A549 (cell line): ENCODE measurements at regions not wholly inside any gene's neighbourhood (a gene's known extent, or its start where the extent isn't known, plus 50 kb on each side); places are given as distances from the start of the nearest gene placed in this dataset.

ENCODE experiments used
- ATAC-seq, 2 experiments: fragments of 200-7000 bp in 1 of 2; fragments of >200 bp in 1 of 2; cut with Nextera tagmentation in 1 of 2; cut with Tn5 transposase in 1 of 2; 3 replicates each; pipeline versions ENCODE4 v1.8.0 to v1.9.1; 2018 to 2020; ENCODE audit warnings: mild to moderate bottlenecking in 1 of 2, moderate library complexity in 1 of 2
- CTCF ChIA-PET: fragments of 300-600 bp; sonication (Branson Sonifier 250); formaldehyde crosslinking; extraction: SDS; loops from one replicate; lab custom pipeline; 2021; ENCODE audit warnings: antibody characterized with exemption, inconsistent platforms; lab: Yijun Ruan, JAX
- POLR2A ChIA-PET: fragments of 350-600 bp; formaldehyde crosslinking; extraction: SDS; loops from one replicate; lab custom pipeline; 2021; ENCODE audit warnings: antibody characterized with exemption, inconsistent platforms; lab: Yijun Ruan, JAX
- DNase-seq, 2 experiments: peaks; one replicate each; pipeline versions ENCODE4 v3.0.0 to v3.0.0-alpha.2; 2011 to 2016; ENCODE audit warnings: low read depth in 1 of 2, low spot score in 1 of 2
- FAIRE-seq: peaks from 2 replicates; lab custom pipeline; 2011; peaks lifted over from hg19 to GRCh38; lab: Jason Lieb, UNC
- H3K27ac ChIP-seq, 2 experiments: fragments of >200 bp; sonication (Bioruptor Twin); formaldehyde crosslinking; 3 replicates each; pipeline ENCODE4 v1.5.1; 2016 to 2017
- H3K4me1 ChIP-seq: fragments of >200 bp; sonication (Bioruptor Twin); formaldehyde crosslinking; 3 replicates; pipeline ENCODE4 v1.6.1; 2016
- H3K4me2 ChIP-seq: fragments of >200 bp; sonication (Bioruptor Twin); formaldehyde crosslinking; 3 replicates; pipeline ENCODE4 v1.6.1; 2016
- H3K4me3 ChIP-seq: fragments of >200 bp; sonication (Bioruptor Twin); formaldehyde crosslinking; 3 replicates; pipeline ENCODE4 v1.5.1; 2016
- H3K9me3 ChIP-seq: fragments of >200 bp; sonication (Bioruptor Twin); formaldehyde crosslinking; 3 replicates; pipeline ENCODE4 v1.6.1; 2016
- ATOH8 ChIP-seq: fragments of 250-450 bp; sonication (Bioruptor Pico); IDR thresholded peaks from 2 replicates; pipeline ENCODE4 v1.5.0; 2020; ENCODE audit warnings: low read depth, mild to moderate bottlenecking, moderate library complexity
- BHLHE40 ChIP-seq: IDR thresholded peaks from 2 replicates; pipeline ENCODE4 v1.6.1; 2012; ENCODE audit warnings: low read depth, low read length, inconsistent platforms
- CBX2 ChIP-seq: fragments of 200-600 bp; sonication (generic); IDR thresholded peaks from 2 replicates; pipeline ENCODE4 v1.6.1; 2016; ENCODE audit warnings: low read depth, mild to moderate bottlenecking, borderline replicate concordance
- CEBPB ChIP-seq, 2 experiments: fragments of >200 bp in 1 of 2; sonication (Bioruptor Twin) in 1 of 2; formaldehyde crosslinking in 1 of 2; IDR thresholded peaks; 2 replicates each; pipeline ENCODE4 v1.6.1; 2012 to 2016
- CHD2 ChIP-seq: fragments of 150-350 bp; IDR thresholded peaks from 2 replicates; pipeline ENCODE4 v1.6.1; 2014; ENCODE audit warnings: low read length; ENCODE audit not compliant: partially characterized antibody
- EHF ChIP-seq: fragments of 250-450 bp; sonication (Bioruptor Pico); IDR thresholded peaks from 2 replicates; pipeline ENCODE4 v1.5.0; 2020; ENCODE audit warnings: mild to moderate bottlenecking
- EHMT2 ChIP-seq: fragments of 200-600 bp; sonication (generic); IDR thresholded peaks from 2 replicates; pipeline ENCODE4 v1.6.1; 2016; ENCODE audit warnings: antibody characterized with exemption, low read depth, mild to moderate bottlenecking, moderate library complexity
- FOSB ChIP-seq: fragments of 250-450 bp; sonication (Bioruptor Pico); IDR thresholded peaks from 2 replicates; pipeline ENCODE4 v1.5.0; 2020; ENCODE audit warnings: mild to moderate bottlenecking, moderate library complexity
- HES2 ChIP-seq: fragments of >200 bp; sonication (Bioruptor Twin); formaldehyde crosslinking; IDR thresholded peaks from 2 replicates; pipeline ENCODE4 v1.6.1; 2016
- HOXB5 ChIP-seq: fragments of 250-450 bp; sonication (Bioruptor Pico); IDR thresholded peaks from 2 replicates; pipeline ENCODE4 v1.5.0; 2020; ENCODE audit warnings: mild to moderate bottlenecking, moderate library complexity
- KDM1A ChIP-seq: fragments of 200-600 bp; sonication (generic); IDR thresholded peaks from 2 replicates; pipeline ENCODE4 v1.6.1; 2016; ENCODE audit warnings: low read depth, mild to moderate bottlenecking
- MAFK ChIP-seq: fragments of 450-650 bp; IDR thresholded peaks from 2 replicates; pipeline ENCODE4 v1.6.1; 2014; ENCODE audit not compliant: partially characterized antibody
- MAZ ChIP-seq: fragments of 150-350 bp; IDR thresholded peaks from 2 replicates; pipeline ENCODE4 v1.6.1; 2014; ENCODE audit warnings: antibody characterized with exemption, low read depth, low read length, borderline replicate concordance
- NPAS2 ChIP-seq: fragments of 250-450 bp; sonication (Bioruptor Pico); IDR thresholded peaks from 2 replicates; pipeline ENCODE4 v1.8.0; 2022; ENCODE audit warnings: mild to moderate bottlenecking, moderate library complexity, borderline replicate concordance
- PHF8 ChIP-seq: fragments of 200-600 bp; sonication (generic); IDR thresholded peaks from 2 replicates; pipeline ENCODE4 v1.6.1; 2016; ENCODE audit warnings: low read depth, mild to moderate bottlenecking, antibody characterized with exemption, moderate library complexity, borderline replicate concordance
- RAD21 ChIP-seq, 2 experiments: fragments of >200 bp in 1 of 2; sonication (Bioruptor Twin) in 1 of 2; formaldehyde crosslinking in 1 of 2; IDR thresholded peaks in 1 of 2; conservative IDR thresholded peaks in 1 of 2; 2 replicates in 1 of 2; 3 replicates in 1 of 2; pipeline ENCODE4 v1.6.1; 2012 to 2018; ENCODE audit warnings: inconsistent platforms in 1 of 2
- RARB ChIP-seq: fragments of 250-450 bp; sonication (Bioruptor Pico); IDR thresholded peaks from 2 replicates; pipeline ENCODE4 v1.8.0; 2021; ENCODE audit warnings: mild to moderate bottlenecking, moderate library complexity
- RNF2 ChIP-seq: fragments of 200-600 bp; sonication (generic); IDR thresholded peaks from 2 replicates; pipeline ENCODE4 v1.6.1; 2016; ENCODE audit warnings: low read depth, mild to moderate bottlenecking, antibody characterized with exemption, moderate library complexity, borderline replicate concordance
- SREBF2 ChIP-seq: fragments of 450-650 bp; IDR thresholded peaks from 2 replicates; pipeline ENCODE4 v1.6.1; 2014; ENCODE audit warnings: mild to moderate bottlenecking, moderate library complexity
- TP53 ChIP-seq: fragments of 250-450 bp; sonication (Bioruptor Pico); IDR thresholded peaks from 2 replicates; pipeline ENCODE4 v1.5.0; 2021; ENCODE audit warnings: mild to moderate bottlenecking, moderate library complexity
- ZNF302 ChIP-seq: fragments of 250-450 bp; sonication (Bioruptor Pico); IDR thresholded peaks from 2 replicates; pipeline ENCODE4 v1.9.0; 2021; ENCODE audit warnings: inconsistent platforms, mild to moderate bottlenecking, moderate library complexity
- ZSCAN20 ChIP-seq: fragments of 250-450 bp; sonication (Bioruptor Pico); IDR thresholded peaks from 2 replicates; pipeline ENCODE4 v1.8.0; 2022; ENCODE audit warnings: mild to moderate bottlenecking, moderate library complexity
- WGBS: methylation state at CpG from one replicate; pipeline ENCODE4 v1.1.6; 2017; ENCODE audit errors: missing lambda C conversion rate; 5-methylcytosine and 5-hydroxymethylcytosine counted together
- TF ChIP-seq, protein P1 (sequence below): fragments of 150-350 bp; IDR thresholded peaks from 2 replicates; pipeline ENCODE4 v1.6.1; 2014; ENCODE audit warnings: low read depth, mild to moderate bottlenecking, low read length
- TF ChIP-seq, protein P2 (sequence below): fragments of 250-450 bp; sonication (Bioruptor Pico); IDR thresholded peaks from 2 replicates; pipeline ENCODE4 v1.5.0; 2021; ENCODE audit warnings: mild to moderate bottlenecking, moderate library complexity, borderline replicate concordance

GRCh38 chr12:114592946-114593345, 91.0 kb downstream of the TBX3 start:
- H3K4me2 ChIP-seq = no peak overlapping the region
- CTCF ChIA-PET = interaction anchor here (1.0 kb wide), 1 partner anchor 84 kb away, joined by 3 read pairs; no protein-coding TSS in a partner anchor

DNA sequence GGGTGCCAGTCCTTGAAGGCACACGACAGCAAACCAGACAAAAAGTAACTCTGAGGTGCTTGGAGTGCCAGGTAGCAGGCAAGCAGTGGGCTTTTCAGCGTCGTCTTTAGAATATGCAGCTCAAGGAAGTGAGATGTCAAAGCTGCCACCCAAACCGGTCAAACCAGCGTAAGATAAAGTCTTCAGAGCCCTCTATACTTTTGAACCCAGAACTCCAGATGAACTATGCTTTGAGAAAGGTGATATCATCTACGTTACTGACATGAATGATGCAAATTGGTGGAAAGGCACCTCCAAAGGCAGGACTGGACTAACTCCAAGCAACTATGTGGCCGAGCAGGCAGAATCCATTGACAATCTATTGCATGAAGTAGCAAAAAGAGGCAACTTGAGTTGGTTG, 95.9 kb downstream of the TBX3 start:
- Histone ChIP-seq H3K27ac (no peak overlapping the region), H3K4me3 (no peak overlapping the region), H3K9me3 (peaks cover 20% of the 10 kb centered on the region)
- no peak for ATAC-seq
- no peak for FAIRE-seq
- WGBS = 25% methylated on average over 7 of the region's 7 CpGs
- CTCF ChIA-PET = interaction anchor here (0.6 kb wide), 1 partner anchor 621 kb away, joined by 4 read pairs; no protein-coding TSS in a partner anchor
- no peak for TF ChIP-seq TP53 (CRISPR knock-in tag)
- TF ChIP-seq MAZ = no peak
- no peak for TF ChIP-seq HOXB5 (CRISPR knock-in tag)
- no peak for TF ChIP-seq RARB (CRISPR knock-in tag)
- TF ChIP-seq EHMT2 = no peak
- no peak for TF ChIP-seq BHLHE40
- TF ChIP-seq HES2 = no peak
- no peak for TF ChIP-seq ZNF302 (CRISPR knock-in tag)
- no peak for TF ChIP-seq CBX2
- TF ChIP-seq, all 56 proteins: peak for 0
- no peak overlapping the region for H3K4me2 ChIP-seq
- POLR2A ChIA-PET = no interaction called here
- DNase-seq = no peak
- no peaks in the 10 kb centered on the region for H3K4me1 ChIP-seq

More at GRCh38 chr12:114592946-114593345, 91.0 kb downstream of the TBX3 start:
- POLR2A ChIA-PET = no interaction called here
- Histone ChIP-seq H3K27ac (no peak overlapping the region), H3K4me1 (no peaks in the 10 kb centered on the region), H3K9me3 (peaks cover 17% of the 10 kb centered on the region), H3K4me3 (no peak overlapping the region)
- no peak for FAIRE-seq
- TF ChIP-seq CBX2 = no peak
- no peak for TF ChIP-seq FOSB (CRISPR knock-in tag)
- no peak for TF ChIP-seq MAFK
- TF ChIP-seq ATOH8 (CRISPR knock-in tag) = no peak
- no peak for DNase-seq
- ATAC-seq = no peak

DNA sequence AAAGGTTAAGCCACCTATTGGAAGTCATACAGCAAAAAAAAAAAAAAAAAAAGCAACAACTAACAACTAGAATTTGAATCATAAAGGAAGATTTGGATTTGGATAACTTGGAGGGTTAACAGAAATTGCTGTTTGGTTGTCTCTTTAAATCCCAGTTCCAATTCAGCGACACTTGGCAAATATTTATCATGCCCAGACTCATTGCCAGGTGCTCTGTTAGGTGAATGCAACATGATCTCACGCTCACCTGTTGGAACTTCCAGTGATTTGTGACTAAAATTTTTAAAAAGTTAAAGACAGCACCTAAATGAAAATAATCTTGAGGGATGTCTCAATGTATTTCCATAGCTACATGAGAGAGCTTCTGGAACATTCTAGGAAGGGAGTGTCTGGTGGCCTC, 103.7 kb downstream of the TBX3 start:
- 30% methylated on average over 2 of the region's 2 CpGs for WGBS
- POLR2A ChIA-PET = no interaction called here
- no peak for FAIRE-seq
- H3K4me3 ChIP-seq = no peak overlapping the region
- H3K4me2 ChIP-seq = no peak overlapping the region
- H3K9me3 ChIP-seq = no peaks in the 10 kb centered on the region
- CTCF ChIA-PET = interaction anchor here (0.6 kb wide), 1 partner anchor 44 kb away, joined by 3 read pairs; no protein-coding TSS in a partner anchor
- DNase-seq = no peak
- ATAC-seq = no peak
- no peak for TF ChIP-seq HOXB5 (CRISPR knock-in tag)
- no peak for TF ChIP-seq CHD2
- no peak for TF ChIP-seq CEBPB (IDR thresholded peaks at IDR 0.05)
- no peak for TF ChIP-seq EHF (CRISPR knock-in tag)
- TF ChIP-seq BHLHE40 = no peak
- TF ChIP-seq, protein P1, sequence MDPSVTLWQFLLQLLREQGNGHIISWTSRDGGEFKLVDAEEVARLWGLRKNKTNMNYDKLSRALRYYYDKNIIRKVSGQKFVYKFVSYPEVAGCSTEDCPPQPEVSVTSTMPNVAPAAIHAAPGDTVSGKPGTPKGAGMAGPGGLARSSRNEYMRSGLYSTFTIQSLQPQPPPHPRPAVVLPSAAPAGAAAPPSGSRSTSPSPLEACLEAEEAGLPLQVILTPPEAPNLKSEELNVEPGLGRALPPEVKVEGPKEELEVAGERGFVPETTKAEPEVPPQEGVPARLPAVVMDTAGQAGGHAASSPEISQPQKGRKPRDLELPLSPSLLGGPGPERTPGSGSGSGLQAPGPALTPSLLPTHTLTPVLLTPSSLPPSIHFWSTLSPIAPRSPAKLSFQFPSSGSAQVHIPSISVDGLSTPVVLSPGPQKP = no peak
- no peak for TF ChIP-seq RAD21 (conservative IDR thresholded peaks at IDR 0.05 in 1 of 2, IDR thresholded peaks at IDR 0.05 in 1 of 2)
- TF ChIP-seq PHF8 = no peak
- TF ChIP-seq KDM1A = no peak
- TF ChIP-seq ZSCAN20 (CRISPR knock-in tag) = no peak
- no peak for TF ChIP-seq SREBF2
- no peak for TF ChIP-seq ATOH8 (CRISPR knock-in tag)
- TF ChIP-seq, protein P2, sequence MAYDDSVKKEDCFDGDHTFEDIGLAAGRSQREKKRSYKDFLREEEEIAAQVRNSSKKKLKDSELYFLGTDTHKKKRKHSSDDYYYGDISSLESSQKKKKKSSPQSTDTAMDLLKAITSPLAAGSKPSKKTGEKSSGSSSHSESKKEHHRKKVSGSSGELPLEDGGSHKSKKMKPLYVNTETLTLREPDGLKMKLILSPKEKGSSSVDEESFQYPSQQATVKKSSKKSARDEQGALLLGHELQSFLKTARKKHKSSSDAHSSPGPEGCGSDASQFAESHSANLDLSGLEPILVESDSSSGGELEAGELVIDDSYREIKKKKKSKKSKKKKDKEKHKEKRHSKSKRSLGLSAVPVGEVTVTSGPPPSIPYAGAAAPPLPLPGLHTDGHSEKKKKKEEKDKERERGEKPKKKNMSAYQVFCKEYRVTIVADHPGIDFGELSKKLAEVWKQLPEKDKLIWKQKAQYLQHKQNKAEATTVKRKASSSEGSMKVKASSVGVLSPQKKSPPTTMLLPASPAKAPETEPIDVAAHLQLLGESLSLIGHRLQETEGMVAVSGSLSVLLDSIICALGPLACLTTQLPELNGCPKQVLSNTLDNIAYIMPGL (CRISPR knock-in tag) = no peak
- TF ChIP-seq RNF2 = no peak
- TF ChIP-seq NPAS2 = no peak
- TF ChIP-seq EHMT2 = no peak
- H3K27ac ChIP-seq = no peak overlapping the region
- no peaks in the 10 kb centered on the region for H3K4me1 ChIP-seq
